HG03442 (cell line): ENCODE measurements at regions not wholly inside any gene's neighbourhood (a gene's known extent, or its start where the extent isn't known, plus 50 kb on each side); places are given as distances from the start of the nearest gene placed in this dataset.

Source experiments
- ATAC-seq: cut with Tn5 transposase; IDR thresholded peaks from one replicate; pipeline ENCODE4 v1.9.1; 2021; ENCODE audit warnings: mild to moderate bottlenecking, moderate library complexity; ENCODE audit not compliant: unreplicated experiment

- ATAC-seq = no peak
These were observed 394.6 kb upstream of the IL12A start for GRCh38 chr3:159593927-159594605.

DNA sequence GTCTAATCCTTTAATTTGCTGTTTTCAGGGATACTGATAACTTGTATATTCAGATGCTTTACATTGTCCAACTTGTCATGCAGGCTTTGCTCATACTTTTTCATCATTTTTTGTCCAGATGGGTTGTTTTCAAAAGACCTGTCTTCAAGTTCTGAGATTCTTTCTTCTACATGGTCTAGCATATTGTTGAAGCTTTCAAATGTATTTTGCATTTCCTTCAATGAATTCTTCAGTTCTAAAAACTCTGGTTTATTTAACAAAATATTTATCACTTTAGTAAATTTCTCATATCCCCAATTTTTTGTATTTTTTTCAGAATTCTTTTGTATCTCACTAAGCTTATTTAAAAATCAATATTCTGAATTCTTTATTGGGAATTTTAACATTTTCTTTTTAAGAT, 388.3 kb upstream of the IL12A start:
- no peak for ATAC-seq

- no peak for ATAC-seq
These were observed 384.5 kb upstream of the IL12A start for GRCh38 chr3:159604151-159604581.

- ATAC-seq = no peak
These were observed 383.5 kb upstream of the IL12A start for GRCh38 chr3:159605101-159605500.

DNA sequence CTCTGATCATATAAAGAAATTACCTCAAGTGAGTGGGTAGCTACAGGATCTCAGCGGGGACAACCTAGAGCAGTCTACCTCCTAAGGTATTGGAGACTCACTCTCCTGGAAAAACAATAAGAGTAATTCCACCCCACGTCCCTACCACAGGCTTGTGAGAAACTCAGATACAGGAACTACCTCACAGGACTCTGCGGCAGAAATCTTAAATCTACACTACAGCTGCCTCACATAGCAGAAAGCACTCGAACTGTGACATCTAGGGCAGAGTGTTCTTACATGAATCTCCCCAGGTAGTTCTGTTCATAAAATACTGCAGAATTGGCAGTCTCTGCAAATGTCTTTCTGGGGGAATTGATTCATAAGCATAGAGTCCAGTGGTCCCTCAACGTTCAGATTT, 382.9 kb upstream of the IL12A start:
- no peak for ATAC-seq

GRCh38 chr3:159607856-159608255, 380.8 kb upstream of the IL12A start:
- no peak for ATAC-seq

- ATAC-seq = no peak
These were observed 380.3 kb upstream of the IL12A start for GRCh38 chr3:159608311-159608710.

- ATAC-seq = no peak
These were observed 379.0 kb upstream of the IL12A start for GRCh38 chr3:159609625-159610024.

- no peak for ATAC-seq
These were observed 372.3 kb upstream of the IL12A start for GRCh38 chr3:159616234-159616825.

- no peak for ATAC-seq
These were observed 369.2 kb upstream of the IL12A start for GRCh38 chr3:159619341-159619885.

GRCh38 chr3:159620281-159620680, 368.4 kb upstream of the IL12A start:
- no peak for ATAC-seq

GRCh38 chr3:159620873-159621272, 367.8 kb upstream of the IL12A start:
- no peak for ATAC-seq

DNA sequence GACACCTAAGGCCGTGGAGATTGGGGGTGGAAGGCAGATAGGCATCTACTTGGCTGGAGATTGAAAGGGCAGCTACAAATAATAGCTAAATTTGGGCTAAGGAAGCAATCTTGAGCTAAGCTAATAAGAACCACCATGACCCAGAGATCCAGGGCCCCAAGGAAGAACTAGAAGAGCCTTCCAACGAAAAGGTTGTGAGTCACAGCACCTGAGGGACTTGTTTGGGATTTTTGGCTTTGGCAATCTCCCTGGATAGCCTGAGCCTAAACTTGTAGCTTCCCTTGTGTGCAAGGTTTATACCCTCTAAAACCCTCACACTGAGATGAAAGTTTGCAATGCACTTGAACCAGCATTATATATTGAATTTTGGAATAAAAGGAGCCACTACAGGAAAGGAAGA, 364.0 kb upstream of the IL12A start:
- no peak for ATAC-seq

DNA sequence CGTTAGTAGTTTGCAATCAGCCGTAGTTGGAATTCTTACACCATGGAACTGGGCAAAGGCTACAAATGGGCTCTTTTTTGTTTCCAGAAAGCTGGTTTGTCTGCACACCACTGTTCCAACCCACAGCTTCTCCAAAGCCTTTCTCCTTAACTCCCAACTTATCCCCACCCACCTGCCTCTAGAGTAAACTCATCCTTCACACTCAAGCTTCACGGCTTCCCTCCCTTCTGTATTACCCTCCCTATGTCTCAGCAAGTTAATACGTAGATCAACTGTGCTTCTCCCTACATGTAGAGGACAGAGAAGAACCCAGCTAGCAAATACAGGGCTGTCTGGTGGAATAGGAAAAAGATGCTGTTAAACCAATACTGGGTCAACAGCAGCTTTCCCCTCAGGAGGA, 363.0 kb upstream of the IL12A start:
- no peak for ATAC-seq

DNA sequence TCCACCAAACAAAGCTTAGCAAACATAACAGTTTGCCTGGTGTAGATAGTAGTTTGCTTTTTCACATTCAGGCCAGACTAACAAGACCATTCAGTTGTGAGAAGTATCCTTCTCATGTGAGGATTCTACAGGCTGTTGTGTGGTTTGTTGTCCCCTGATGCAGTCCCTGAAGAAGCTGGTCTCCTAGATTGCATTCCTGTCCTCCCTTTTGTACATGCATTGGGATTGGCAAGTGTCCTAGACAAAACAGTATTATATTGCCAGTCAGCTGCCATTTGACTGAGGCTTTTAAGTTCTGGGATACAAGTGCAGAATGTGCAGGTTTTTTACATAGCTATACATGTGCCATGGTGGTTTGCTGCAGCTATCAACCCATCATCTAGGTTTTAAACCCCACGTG, 362.0 kb upstream of the IL12A start:
- ATAC-seq = no peak

GRCh38 chr3:159627229-159627628, 361.4 kb upstream of the IL12A start:
- ATAC-seq = no peak

DNA sequence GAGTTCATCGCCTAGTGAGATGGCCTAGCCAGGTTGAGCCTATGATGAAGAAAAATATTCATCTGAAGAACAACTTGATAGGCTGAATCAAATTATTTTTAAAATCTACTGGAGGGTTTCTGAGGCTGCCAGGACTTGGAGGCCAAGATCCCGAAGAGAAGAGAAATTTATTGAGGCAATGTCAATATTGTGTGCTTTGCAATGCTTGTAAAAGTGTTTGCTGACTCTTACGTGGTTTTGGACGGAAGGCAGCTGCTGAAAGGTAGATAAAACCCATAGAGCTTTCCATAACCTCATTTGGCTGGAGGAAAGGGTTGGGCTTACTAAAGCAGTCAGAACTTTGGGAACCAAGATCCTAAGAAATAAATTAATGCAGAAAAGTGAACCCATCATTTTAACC, 361.0 kb upstream of the IL12A start:
- no peak for ATAC-seq

- no peak for ATAC-seq
These were observed 359.1 kb upstream of the IL12A start for GRCh38 chr3:159629329-159630084.

DNA sequence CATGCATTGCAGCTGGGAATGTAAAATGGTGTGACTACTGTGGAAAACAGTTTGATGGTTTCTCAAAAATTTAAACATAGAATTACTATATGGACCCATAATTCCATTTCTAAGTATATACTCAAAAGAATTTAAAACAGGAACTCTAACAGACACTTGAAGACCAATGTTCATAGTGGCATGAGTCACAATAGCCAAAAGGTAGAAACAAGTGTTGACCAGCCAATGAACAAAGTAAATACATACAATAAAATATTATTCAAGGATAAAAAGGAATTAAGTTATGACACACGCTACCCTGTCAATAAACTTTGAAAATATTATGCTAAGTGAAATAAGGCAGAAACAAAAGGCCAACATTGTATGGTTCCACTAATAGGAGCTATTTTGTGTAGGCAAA, 357.4 kb upstream of the IL12A start:
- ATAC-seq = no peak

DNA sequence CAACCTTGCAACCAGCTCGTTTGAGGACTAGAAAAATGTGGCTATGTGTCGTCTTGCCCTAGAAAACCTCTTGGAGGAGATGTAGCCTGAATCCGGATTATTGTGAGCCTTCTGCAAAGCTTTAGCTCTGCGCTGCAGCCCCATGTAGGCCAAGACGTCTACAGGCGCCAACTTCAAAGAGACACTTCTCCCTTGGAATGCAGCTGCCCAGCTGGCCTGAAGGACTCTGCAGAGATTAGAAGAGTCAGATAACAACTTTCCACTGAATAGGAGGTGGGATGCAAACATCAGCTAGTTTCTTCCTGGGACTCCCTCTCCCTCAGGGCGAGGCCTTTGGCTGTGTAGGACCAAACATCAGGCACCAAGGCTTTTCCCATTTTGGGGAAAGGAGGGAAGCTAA, 356.5 kb upstream of the IL12A start:
- ATAC-seq = no peak

DNA sequence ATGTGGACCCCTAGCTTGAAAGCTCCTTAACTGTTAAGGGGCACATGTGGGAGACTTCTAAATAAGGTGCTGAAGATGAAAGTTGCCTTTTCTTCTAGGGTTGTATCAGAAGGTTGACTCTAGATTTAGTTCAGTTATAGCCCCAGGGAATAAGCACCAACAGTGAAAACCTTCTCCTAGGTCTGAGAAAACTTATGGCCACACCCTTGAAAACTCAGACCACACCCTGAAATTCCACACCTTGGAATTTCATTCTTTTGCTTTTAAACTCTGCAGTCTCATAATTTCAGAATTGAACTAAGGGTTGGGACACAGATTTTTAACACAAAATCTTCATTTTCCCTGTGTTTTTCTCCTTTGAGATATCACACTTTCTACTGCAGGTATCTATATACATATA, 355.8 kb upstream of the IL12A start:
- no peak for ATAC-seq

- no peak for ATAC-seq
These were observed 354.2 kb upstream of the IL12A start for GRCh38 chr3:159634483-159634882.
